ENCODE measurements at regions not wholly inside any gene's neighbourhood (a gene's known extent, or its start where the extent isn't known, plus 50 kb on each side); places are given as distances from the start of the nearest gene placed in this dataset.

DNA sequence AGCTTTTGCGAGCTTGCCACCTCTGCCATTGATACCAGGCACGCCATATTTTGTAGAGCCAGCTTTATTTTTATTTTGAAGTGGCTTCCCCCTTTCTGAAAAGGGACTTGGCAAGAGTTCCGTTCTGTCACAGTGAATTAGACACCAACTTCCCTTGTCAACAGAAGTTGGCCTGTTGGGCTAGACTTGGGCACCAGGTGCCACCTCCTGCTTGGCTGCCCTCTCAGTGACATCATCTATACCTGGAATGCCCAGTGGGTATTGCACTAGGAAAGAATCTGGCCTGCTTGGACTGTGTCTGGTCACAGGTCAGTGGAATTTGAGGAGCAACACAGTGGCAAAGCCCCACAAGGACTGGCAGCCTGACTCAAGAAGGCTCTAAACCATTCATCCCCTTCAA is 101.0 kb downstream of the BCL2L11 start:
- Histone ChIP-seq H2BK12ac (ENCODE audit: insufficient read length, low read depth, low read length) (no peak overlapping the region), H3K18ac (ENCODE audit: insufficient read length, low read depth, low read length) (no peak overlapping the region), H4K91ac (ENCODE audit: insufficient read length, low read depth, low read length) (no peak overlapping the region), H3K27me3 (ENCODE audit: insufficient read depth, low read length) (no peaks in the 10 kb centered on the region), H2BK20ac (ENCODE audit: low read depth, low read length, poor library complexity, severe bottlenecking) (no peak overlapping the region), H3K4ac (ENCODE audit: low read depth, low read length) (no peak overlapping the region), H4K5ac (ENCODE audit: insufficient read length, low read depth, low read length) (no peak overlapping the region), H3K14ac (ENCODE audit: insufficient read depth, low read length) (no peak overlapping the region), H3K4me1 (ENCODE audit: insufficient read depth, low read length) (0 out of 2 replicates have a peak, but pooled peaks cover 2% of the 10 kb centered on the region), H2BK120ac (ENCODE audit: low read depth, low read length, poor library complexity, severe bottlenecking) (no peak overlapping the region), H3K9me3 (ENCODE audit: control insufficient read depth, low read depth, low read length) (no peaks in the 10 kb centered on the region), H3T11ph (ENCODE audit: low read length) (no peak overlapping the region), H2BK5ac (ENCODE audit: insufficient read length, low read length) (no peak overlapping the region), H3K23ac (ENCODE audit: insufficient read length, low read depth, low read length) (no peak overlapping the region), H4K20me1 (ENCODE audit: control insufficient read depth, insufficient read depth, insufficient read length) (no peaks in the 10 kb centered on the region), H3K79me2 (ENCODE audit: insufficient read depth, low read length) (no peaks in the 10 kb centered on the region), H2AK5ac (ENCODE audit: insufficient read length, low read length) (no peak overlapping the region), H2AFZ (ENCODE audit: low read length) (no peak overlapping the region), H3K27ac (ENCODE audit: insufficient read length, low read depth, low read length) (no peak overlapping the region), H3K9ac (ENCODE audit: extremely low read depth, insufficient read length, low read length) (no peak overlapping the region), H3K79me1 (ENCODE audit: insufficient read depth, low read depth, low read length, poor library complexity, severe bottlenecking) (no peaks in the 10 kb centered on the region), H3K23me2 (ENCODE audit: insufficient read length, low read depth, low read length, poor library complexity, severe bottlenecking) (no peaks in the 10 kb centered on the region), H2BK15ac (ENCODE audit: low read depth, low read length) (no peak overlapping the region), H3K56ac (ENCODE audit: insufficient read length, low read depth, low read length) (no peak overlapping the region), H3K4me2 (ENCODE audit: insufficient read depth, insufficient read length, low read length) (no peak overlapping the region), H4K8ac (replicated peaks; ENCODE audit: insufficient read length, low read depth, low read length) (no peak overlapping the region)
- Mint-ChIP-seq H3K4me3 (no peak overlapping the region), H3K4me1 (peaks cover 18 to 26% of the 10 kb centered on the region in 2 experiments), H3K27me3 (ENCODE audit: low read depth) (peaks cover 9% of the 10 kb centered on the region), H3K27ac (no peak overlapping the region), H3K9me3 (peaks cover 13 to 14% of the 10 kb centered on the region in 2 experiments; a peak in 4 of 5 replicates), H3K36me3 (ENCODE audit: insufficient read depth in 1 of 3, low read depth in 3 of 3) (peaks cover 6 to 14% (median 12%) of the 10 kb centered on the region in 3 experiments; a peak in 6 of 7 replicates)
- TF ChIP-seq, protein P1, sequence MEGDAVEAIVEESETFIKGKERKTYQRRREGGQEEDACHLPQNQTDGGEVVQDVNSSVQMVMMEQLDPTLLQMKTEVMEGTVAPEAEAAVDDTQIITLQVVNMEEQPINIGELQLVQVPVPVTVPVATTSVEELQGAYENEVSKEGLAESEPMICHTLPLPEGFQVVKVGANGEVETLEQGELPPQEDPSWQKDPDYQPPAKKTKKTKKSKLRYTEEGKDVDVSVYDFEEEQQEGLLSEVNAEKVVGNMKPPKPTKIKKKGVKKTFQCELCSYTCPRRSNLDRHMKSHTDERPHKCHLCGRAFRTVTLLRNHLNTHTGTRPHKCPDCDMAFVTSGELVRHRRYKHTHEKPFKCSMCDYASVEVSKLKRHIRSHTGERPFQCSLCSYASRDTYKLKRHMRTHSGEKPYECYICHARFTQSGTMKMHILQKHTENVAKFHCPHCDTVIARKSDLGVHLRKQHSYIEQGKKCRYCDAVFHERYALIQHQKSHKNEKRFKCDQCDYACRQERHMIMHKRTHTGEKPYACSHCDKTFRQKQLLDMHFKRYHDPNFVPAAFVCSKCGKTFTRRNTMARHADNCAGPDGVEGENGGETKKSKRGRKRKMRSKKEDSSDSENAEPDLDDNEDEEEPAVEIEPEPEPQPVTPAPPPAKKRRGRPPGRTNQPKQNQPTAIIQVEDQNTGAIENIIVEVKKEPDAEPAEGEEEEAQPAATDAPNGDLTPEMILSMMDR (conservative IDR thresholded peaks at IDR 0.05): no peak
- WGBS (ENCODE audit: extremely low coverage, insufficient read length, low lambda C conversion rate): no CpG with 5 or more reads among the region's 3 CpGs
- no peak for DNase-seq

Data from H9 (cell line).